Esophagus (tissue), 2 donors: ENCODE measurements at regions not wholly inside any gene's neighbourhood (a gene's known extent, or its start where the extent isn't known, plus 50 kb on each side); places are given as distances from the start of the nearest gene placed in this dataset.

Experiments
- H3K27ac ChIP-seq, 2 donors: one replicate each; pipeline ENCODE4 v1.5.1; 2013; ENCODE audit warnings: low read depth in 2 of 2, mild to moderate bottlenecking in 2 of 2, inconsistent platforms in 1 of 2, low read length in 1 of 2, moderate library complexity in 1 of 2
- H3K27me3 ChIP-seq, 2 donors: one replicate each; pipeline ENCODE4 v1.6.1; 2013; ENCODE audit warnings: low read length in 2 of 2, control low read depth in 1 of 2, mild to moderate bottlenecking in 1 of 2; ENCODE audit not compliant: insufficient read depth in 2 of 2, control insufficient read depth in 1 of 2
- H3K36me3 ChIP-seq, 2 donors: one replicate each; pipeline ENCODE4 v1.6.1; 2013; ENCODE audit warnings: low read length in 1 of 2; ENCODE audit not compliant: control insufficient read depth in 2 of 2, insufficient read depth in 2 of 2
- H3K4me1 ChIP-seq, 2 donors: one replicate each; pipeline ENCODE4 v1.6.1; 2013; ENCODE audit warnings: low read length in 1 of 2; ENCODE audit not compliant: control insufficient read depth in 2 of 2, insufficient read depth in 2 of 2
- H3K4me3 ChIP-seq, 2 donors: one replicate each; pipeline ENCODE4 v1.5.1; 2013; ENCODE audit warnings: low read length in 2 of 2, mild to moderate bottlenecking in 2 of 2, low read depth in 1 of 2, moderate library complexity in 1 of 2
- H3K9me3 ChIP-seq, 2 donors: one replicate each; pipeline ENCODE4 v1.6.1; 2013; ENCODE audit warnings: mild to moderate bottlenecking in 2 of 2, low read depth in 1 of 2, low read length in 1 of 2, moderate library complexity in 1 of 2; ENCODE audit not compliant: control insufficient read depth in 2 of 2, insufficient read depth in 1 of 2
- WGBS, 2 donors: extraction: QIAGEN DNeasy Blood & Tissue Kit; methylation state at CpG; one replicate each; pipeline ENCODE4 v1.1.7; 2013; 5-methylcytosine and 5-hydroxymethylcytosine counted together
- donor health status: healthy with polysubstance abuse.
- donor health status: Bipolar disorder and iron deficiency.

- Histone ChIP-seq H3K9me3 (no peaks in the 10 kb centered on the region), H3K27ac (no peak overlapping the region), H3K36me3 (no peaks in the 10 kb centered on the region), H3K4me1 (no peaks in the 10 kb centered on the region), H3K27me3 (no peaks in the 10 kb centered on the region), H3K4me3 (no peak overlapping the region)
- 92 to 96% methylated on average over 2 of the region's 2 CpGs for WGBS, 2 donors
Observed at GRCh38 chr6:113585246-113585645, 271.9 kb upstream of the MARCKS start.

DNA sequence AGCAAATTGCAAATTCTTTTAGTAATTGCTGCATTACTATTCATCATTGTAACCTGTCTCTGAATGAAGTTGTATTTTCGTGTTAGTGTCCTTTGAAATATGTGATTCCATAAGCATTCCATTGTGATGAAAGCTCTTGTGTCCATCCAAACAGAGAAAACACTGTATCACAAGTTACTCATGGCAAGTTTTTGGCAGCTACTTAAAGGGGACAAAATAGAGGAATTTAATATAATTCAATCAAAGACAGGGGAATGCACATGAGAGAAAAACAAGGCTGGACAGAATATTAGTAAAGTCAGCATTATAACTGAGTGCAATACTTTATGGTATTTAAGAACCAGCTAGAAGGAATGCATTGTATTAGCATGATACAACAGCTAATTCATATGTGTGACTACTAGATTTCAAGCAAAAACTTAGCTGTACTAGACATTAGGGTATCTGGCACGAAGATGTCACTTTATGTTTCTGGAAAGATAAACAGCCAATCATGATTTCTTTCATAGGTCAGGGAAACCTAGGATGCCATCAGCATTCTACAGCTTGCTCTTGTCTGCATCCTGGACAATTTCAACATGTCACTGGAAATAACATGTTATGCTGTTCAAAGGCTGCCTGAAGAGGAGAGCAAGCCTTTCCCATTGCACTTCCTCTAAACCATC, 270.6 kb upstream of the MARCKS start:
- H3K27ac ChIP-seq, result no peak overlapping the region
- H3K27me3 ChIP-seq, result no peaks in the 10 kb centered on the region
- H3K9me3 ChIP-seq, result no peaks in the 10 kb centered on the region
- 65 to 67% methylated on average over 2 of the region's 2 CpGs for WGBS, 2 donors
- H3K4me1 ChIP-seq, result no peaks in the 10 kb centered on the region
- no peak overlapping the region for H3K4me3 ChIP-seq
- H3K36me3 ChIP-seq, result no peaks in the 10 kb centered on the region

- Histone ChIP-seq H3K4me1 (no peaks in the 10 kb centered on the region), H3K9me3 (no peaks in the 10 kb centered on the region), H3K36me3 (no peaks in the 10 kb centered on the region), H3K4me3 (no peak overlapping the region), H3K27ac (no peak overlapping the region), H3K27me3 (no peaks in the 10 kb centered on the region)
- WGBS, 2 donors, result 71 to 73% methylated on average over 6 of the region's 6 CpGs
Observed at GRCh38 chr6:113587078-113587699, 270.0 kb upstream of the MARCKS start.

DNA sequence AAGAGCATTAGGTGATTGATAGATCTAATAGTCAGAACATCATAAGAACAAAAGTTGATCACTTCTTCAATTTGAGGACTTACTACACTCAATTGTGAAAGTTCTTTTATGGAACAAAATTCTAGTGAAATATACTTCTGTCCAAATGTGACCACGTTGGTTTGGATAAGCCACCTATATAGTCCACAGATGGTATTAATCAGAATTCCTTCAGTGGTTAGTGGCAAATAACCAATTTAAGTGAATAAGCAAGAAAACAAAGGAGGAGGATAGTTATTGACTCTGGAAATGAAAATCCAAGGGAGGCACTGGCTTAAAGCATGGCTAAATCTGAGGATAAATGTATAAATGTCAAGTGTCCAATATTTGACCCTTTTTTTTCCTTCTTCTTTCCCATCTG, 268.5 kb upstream of the MARCKS start:
- Histone ChIP-seq H3K9me3 (no peaks in the 10 kb centered on the region), H3K36me3 (no peaks in the 10 kb centered on the region)
- WGBS, 2 donors, result 59 to 72% methylated on average over 1 of the region's 1 CpG

GRCh38 chr6:113591896-113592827, 265.0 kb upstream of the MARCKS start:
- Histone ChIP-seq H3K4me3 (no peak overlapping the region), H3K27ac (no peak overlapping the region), H3K9me3 (no peaks in the 10 kb centered on the region), H3K27me3 (no peaks in the 10 kb centered on the region), H3K4me1 (no peaks in the 10 kb centered on the region), H3K36me3 (no peaks in the 10 kb centered on the region)
- 74 to 75% methylated on average over 2 of the region's 2 CpGs for WGBS, 2 donors

More for the DNA sequence above, 268.5 kb upstream of the MARCKS start:
- H3K27ac ChIP-seq, result no peak overlapping the region
- no peaks in the 10 kb centered on the region for H3K27me3 ChIP-seq
- H3K4me3 ChIP-seq, result no peak overlapping the region
- no peaks in the 10 kb centered on the region for H3K4me1 ChIP-seq

- no peaks in the 10 kb centered on the region for H3K27me3 ChIP-seq
- no peak overlapping the region for H3K4me3 ChIP-seq
- 87 to 96% methylated on average over 1 of the region's 1 CpG for WGBS, 2 donors
- no peaks in the 10 kb centered on the region for H3K36me3 ChIP-seq
- no peaks in the 10 kb centered on the region for H3K9me3 ChIP-seq
- H3K4me1 ChIP-seq, result no peaks in the 10 kb centered on the region
- H3K27ac ChIP-seq, result no peak overlapping the region
Observed at GRCh38 chr6:113594726-113595125, 262.4 kb upstream of the MARCKS start.

DNA sequence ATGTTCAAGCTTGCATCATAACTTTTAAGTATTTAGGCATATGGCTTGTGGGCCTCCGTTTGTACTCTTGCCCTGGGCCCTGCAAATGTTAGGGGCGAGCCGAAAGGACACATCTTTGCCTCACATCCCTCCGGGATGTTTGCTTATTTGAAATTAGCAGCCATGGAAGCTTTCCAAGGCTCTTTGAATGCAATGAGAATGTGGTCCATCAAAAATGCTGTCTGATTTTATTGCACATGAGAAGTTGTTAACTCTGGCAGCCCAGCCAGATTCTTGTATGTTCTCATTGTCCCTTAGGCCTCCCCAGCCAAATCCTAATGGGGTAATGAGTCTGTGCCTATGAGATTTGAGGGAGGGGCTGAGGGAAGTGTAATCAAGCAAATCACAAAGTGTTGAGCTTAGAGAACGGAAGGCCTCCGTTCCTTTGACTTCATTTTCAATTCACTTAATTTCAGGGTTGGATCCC, 261.2 kb upstream of the MARCKS start:
- 48 to 55% methylated on average over 6 of the region's 6 CpGs for WGBS, 2 donors
- H3K36me3 ChIP-seq, result no peaks in the 10 kb centered on the region
- no peak overlapping the region for H3K4me3 ChIP-seq
- H3K27ac ChIP-seq, result no peak overlapping the region
- H3K27me3 ChIP-seq, result no peaks in the 10 kb centered on the region
- H3K9me3 ChIP-seq, result no peaks in the 10 kb centered on the region
- no peaks in the 10 kb centered on the region for H3K4me1 ChIP-seq

- no peaks in the 10 kb centered on the region for H3K27me3 ChIP-seq
- H3K4me1 ChIP-seq, result no peaks in the 10 kb centered on the region
- H3K4me3 ChIP-seq, result no peak overlapping the region
Observed at GRCh38 chr6:113596387-113597230, 260.5 kb upstream of the MARCKS start.

GRCh38 chr6:113597231-113597583, 259.9 kb upstream of the MARCKS start:
- H3K27me3 ChIP-seq, result no peaks in the 10 kb centered on the region
- H3K27ac ChIP-seq, result no peak overlapping the region
- WGBS, 2 donors, result 10 to 27% methylated on average over 1 of the region's 1 CpG
- no peak overlapping the region for H3K4me3 ChIP-seq
- H3K9me3 ChIP-seq, result no peaks in the 10 kb centered on the region
- no peaks in the 10 kb centered on the region for H3K4me1 ChIP-seq
- no peaks in the 10 kb centered on the region for H3K36me3 ChIP-seq

More at GRCh38 chr6:113596387-113597230, 260.5 kb upstream of the MARCKS start:
- H3K36me3 ChIP-seq, result no peaks in the 10 kb centered on the region
- 43 to 46% methylated on average over 5 of the region's 5 CpGs for WGBS, 2 donors
- peak overlapping the region in 1 of 2 donors; percentile 28 for H3K27ac ChIP-seq
- no peaks in the 10 kb centered on the region for H3K9me3 ChIP-seq
